T-helper 1 cell treated with Interleukin-12 subunit alpha and Interleukin-12 subunit beta and Interleukin-4 antibody, amounts not matched to agents 30 μg/mL and 1 μg/mL, for 36 hours (primary cell): ENCODE measurements at regions not wholly inside any gene's neighbourhood (a gene's known extent, or its start where the extent isn't known, plus 50 kb on each side); places are given as distances from the start of the nearest gene placed in this dataset.

Experiments
- H3K27ac Mint-ChIP-seq: one replicate; pipeline ENCODE4 v1.8.0; 2021; ENCODE audit warnings: mild to moderate bottlenecking, mixed read lengths
- H3K27me3 Mint-ChIP-seq: one replicate; pipeline ENCODE4 v1.8.0; 2021; ENCODE audit warnings: low read depth, mixed read lengths
- H3K36me3 Mint-ChIP-seq: one replicate; pipeline ENCODE4 v1.8.0; 2021; ENCODE audit warnings: low read depth, mixed read lengths
- H3K4me1 Mint-ChIP-seq: one replicate; pipeline ENCODE4 v1.8.0; 2021; ENCODE audit warnings: low read depth, mixed read lengths
- H3K4me3 Mint-ChIP-seq: one replicate; pipeline ENCODE4 v1.8.0; 2021; ENCODE audit warnings: mild to moderate bottlenecking, moderate library complexity, mixed read lengths
- H3K9me3 Mint-ChIP-seq: one replicate; pipeline ENCODE4 v1.8.0; 2021; ENCODE audit warnings: mixed read lengths

- Mint-ChIP-seq H3K27me3 (no peaks in the 10 kb centered on the region), H3K4me1 (no peaks in the 10 kb centered on the region), H3K36me3 (no peaks in the 10 kb centered on the region), H3K27ac (no peak overlapping the region), H3K4me3 (no peak overlapping the region), H3K9me3 (peaks cover 8% of the 10 kb centered on the region)
Measured at GRCh38 chr13:34277936-34278335, 460.0 kb downstream of the RFC3 start.

DNA sequence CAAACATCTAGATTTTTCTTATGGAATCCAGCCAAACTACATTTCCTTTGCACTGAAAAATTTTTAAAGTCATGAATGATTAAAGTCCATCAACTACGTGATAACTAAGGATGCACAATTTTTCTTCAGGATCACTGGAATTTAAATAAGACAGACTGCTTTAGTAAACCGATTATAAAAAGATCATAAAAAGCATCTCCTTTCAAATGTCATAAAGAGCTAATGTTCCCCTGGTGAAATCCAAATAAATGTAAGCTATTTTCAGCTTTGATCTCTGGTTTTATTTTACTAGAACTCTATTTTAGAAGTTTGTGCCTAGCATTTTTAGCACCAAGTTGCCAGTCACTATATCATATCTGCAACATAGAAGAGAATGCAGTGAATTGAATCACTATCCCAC lies 460.8 kb downstream of the RFC3 start:
- Mint-ChIP-seq H3K9me3 (peaks cover 10% of the 10 kb centered on the region), H3K4me3 (no peak overlapping the region), H3K27ac (no peak overlapping the region), H3K4me1 (no peaks in the 10 kb centered on the region), H3K27me3 (no peaks in the 10 kb centered on the region), H3K36me3 (no peaks in the 10 kb centered on the region)

DNA sequence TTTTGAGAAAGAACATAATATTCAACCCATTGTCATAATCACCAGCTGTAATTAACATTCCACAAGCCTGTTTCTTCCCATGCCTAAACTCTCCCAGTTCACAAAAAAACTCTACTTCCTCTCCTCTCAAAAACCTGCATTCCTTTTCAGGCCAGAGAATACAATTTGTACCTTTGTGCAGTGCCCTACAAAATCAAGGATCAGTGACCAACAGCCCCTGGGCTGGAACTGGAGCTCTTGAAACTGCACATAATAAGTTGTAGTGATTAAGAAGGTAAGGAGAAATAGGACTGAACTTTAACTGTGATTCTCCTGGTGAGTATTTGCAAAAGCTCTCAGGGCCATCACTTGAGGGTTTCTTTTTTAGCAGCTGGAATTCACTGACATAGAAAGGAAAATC lies 472.7 kb downstream of the RFC3 start:
- Mint-ChIP-seq H3K27me3 (no peaks in the 10 kb centered on the region), H3K36me3 (no peaks in the 10 kb centered on the region), H3K27ac (no peak overlapping the region), H3K4me1 (no peaks in the 10 kb centered on the region), H3K4me3 (no peak overlapping the region), H3K9me3 (no peaks in the 10 kb centered on the region)

DNA sequence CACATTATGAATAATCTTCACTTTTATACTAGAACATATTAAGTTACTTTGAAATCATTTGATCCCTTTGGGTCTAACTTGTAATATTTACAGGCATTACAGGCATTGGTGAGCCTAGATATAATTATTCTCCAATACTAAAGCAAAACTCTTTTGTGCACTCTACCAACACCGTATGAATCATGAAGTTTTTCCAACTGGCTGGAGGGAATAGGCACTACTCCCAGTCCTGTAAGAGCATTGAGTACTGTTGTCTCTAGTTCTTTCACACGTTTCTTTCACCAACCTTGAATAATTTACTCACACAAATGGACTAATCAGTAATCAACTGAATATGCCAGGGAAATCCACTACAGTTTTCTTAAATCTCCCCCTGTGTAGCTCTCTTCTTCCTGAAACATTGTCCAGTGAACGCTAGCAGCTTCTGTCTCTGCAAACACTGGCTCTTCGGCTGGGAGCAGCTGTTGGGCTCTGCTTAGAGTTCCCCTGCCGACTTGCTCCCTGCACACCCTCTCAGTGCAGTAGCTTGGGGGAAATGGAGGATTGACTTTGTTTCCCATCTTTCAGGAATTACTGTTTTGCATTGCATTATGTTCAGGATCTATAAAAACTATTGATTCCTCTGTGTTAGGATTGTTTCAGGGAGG lies 476.7 kb downstream of the RFC3 start:
- no peak overlapping the region for H3K27ac Mint-ChIP-seq
- H3K4me3 Mint-ChIP-seq: no peak overlapping the region
- H3K36me3 Mint-ChIP-seq: no peaks in the 10 kb centered on the region
- H3K4me1 Mint-ChIP-seq: no peaks in the 10 kb centered on the region
- peaks cover 5% of the 10 kb centered on the region for H3K9me3 Mint-ChIP-seq
- H3K27me3 Mint-ChIP-seq: no peaks in the 10 kb centered on the region

GRCh38 chr13:34300559-34300958 lies 482.6 kb downstream of the RFC3 start:
- Mint-ChIP-seq H3K27me3 (no peaks in the 10 kb centered on the region), H3K36me3 (no peaks in the 10 kb centered on the region), H3K27ac (no peak overlapping the region), H3K4me3 (no peak overlapping the region), H3K4me1 (no peaks in the 10 kb centered on the region), H3K9me3 (peaks cover 23% of the 10 kb centered on the region)

- no peaks in the 10 kb centered on the region for H3K36me3 Mint-ChIP-seq
- no peak overlapping the region for H3K27ac Mint-ChIP-seq
- peaks cover 23% of the 10 kb centered on the region for H3K9me3 Mint-ChIP-seq
- H3K27me3 Mint-ChIP-seq: no peaks in the 10 kb centered on the region
- H3K4me3 Mint-ChIP-seq: no peak overlapping the region
- H3K4me1 Mint-ChIP-seq: no peaks in the 10 kb centered on the region
Measured at GRCh38 chr13:34302596-34302995, 484.6 kb downstream of the RFC3 start.

GRCh38 chr13:34303346-34303745 lies 485.4 kb downstream of the RFC3 start:
- Mint-ChIP-seq H3K27me3 (no peaks in the 10 kb centered on the region), H3K9me3 (peaks cover 23% of the 10 kb centered on the region), H3K27ac (no peak overlapping the region), H3K4me3 (no peak overlapping the region), H3K4me1 (no peaks in the 10 kb centered on the region), H3K36me3 (no peaks in the 10 kb centered on the region)

DNA sequence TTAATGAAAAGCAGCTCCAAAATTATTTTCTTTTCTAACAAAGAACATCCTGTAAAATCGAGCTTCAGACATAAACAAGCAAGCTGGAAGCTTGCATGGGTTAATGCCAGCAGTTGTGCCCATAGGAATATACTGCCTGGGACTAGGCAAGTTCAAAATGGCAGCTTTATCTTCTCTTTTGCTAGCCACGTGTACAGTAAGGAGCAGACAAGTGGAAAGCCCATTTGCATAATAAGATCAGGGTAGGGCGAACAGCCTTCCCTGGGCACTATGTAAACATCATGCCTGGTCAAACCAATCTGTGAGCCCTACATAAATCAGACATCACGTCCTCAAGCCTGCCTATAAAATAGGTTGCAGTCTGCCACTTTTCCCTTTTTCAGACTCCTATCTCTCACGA lies 489.7 kb downstream of the RFC3 start:
- H3K9me3 Mint-ChIP-seq: peaks cover 11% of the 10 kb centered on the region
- no peaks in the 10 kb centered on the region for H3K36me3 Mint-ChIP-seq
- H3K4me1 Mint-ChIP-seq: no peaks in the 10 kb centered on the region
- H3K27ac Mint-ChIP-seq: no peak overlapping the region
- no peak overlapping the region for H3K4me3 Mint-ChIP-seq
- H3K27me3 Mint-ChIP-seq: no peaks in the 10 kb centered on the region

GRCh38 chr13:34308725-34309124 lies 490.8 kb downstream of the RFC3 start:
- no peaks in the 10 kb centered on the region for H3K27me3 Mint-ChIP-seq
- no peaks in the 10 kb centered on the region for H3K4me1 Mint-ChIP-seq
- H3K27ac Mint-ChIP-seq: no peak overlapping the region
- no peak overlapping the region for H3K4me3 Mint-ChIP-seq
- H3K36me3 Mint-ChIP-seq: no peaks in the 10 kb centered on the region
- H3K9me3 Mint-ChIP-seq: peaks cover 9% of the 10 kb centered on the region

GRCh38 chr13:34310539-34310938 lies 492.6 kb downstream of the RFC3 start:
- Mint-ChIP-seq H3K27me3 (no peaks in the 10 kb centered on the region), H3K4me3 (no peak overlapping the region), H3K36me3 (no peaks in the 10 kb centered on the region), H3K9me3 (no peaks in the 10 kb centered on the region), H3K27ac (no peak overlapping the region), H3K4me1 (no peaks in the 10 kb centered on the region)

GRCh38 chr13:34311251-34311650 lies 493.3 kb downstream of the RFC3 start:
- Mint-ChIP-seq H3K4me3 (no peak overlapping the region), H3K9me3 (no peaks in the 10 kb centered on the region), H3K27me3 (no peaks in the 10 kb centered on the region), H3K4me1 (no peaks in the 10 kb centered on the region), H3K36me3 (no peaks in the 10 kb centered on the region), H3K27ac (no peak overlapping the region)

GRCh38 chr13:34312578-34312977 lies 494.6 kb downstream of the RFC3 start:
- H3K27me3 Mint-ChIP-seq: no peaks in the 10 kb centered on the region
- no peaks in the 10 kb centered on the region for H3K36me3 Mint-ChIP-seq
- no peak overlapping the region for H3K27ac Mint-ChIP-seq
- no peaks in the 10 kb centered on the region for H3K4me1 Mint-ChIP-seq
- no peak overlapping the region for H3K4me3 Mint-ChIP-seq
- H3K9me3 Mint-ChIP-seq: no peaks in the 10 kb centered on the region

- Mint-ChIP-seq H3K36me3 (no peaks in the 10 kb centered on the region), H3K4me1 (no peaks in the 10 kb centered on the region), H3K9me3 (peaks cover 3% of the 10 kb centered on the region), H3K27ac (no peak overlapping the region), H3K4me3 (no peak overlapping the region), H3K27me3 (no peaks in the 10 kb centered on the region)
Measured at GRCh38 chr13:34320084-34320483, 502.1 kb downstream of the RFC3 start.

DNA sequence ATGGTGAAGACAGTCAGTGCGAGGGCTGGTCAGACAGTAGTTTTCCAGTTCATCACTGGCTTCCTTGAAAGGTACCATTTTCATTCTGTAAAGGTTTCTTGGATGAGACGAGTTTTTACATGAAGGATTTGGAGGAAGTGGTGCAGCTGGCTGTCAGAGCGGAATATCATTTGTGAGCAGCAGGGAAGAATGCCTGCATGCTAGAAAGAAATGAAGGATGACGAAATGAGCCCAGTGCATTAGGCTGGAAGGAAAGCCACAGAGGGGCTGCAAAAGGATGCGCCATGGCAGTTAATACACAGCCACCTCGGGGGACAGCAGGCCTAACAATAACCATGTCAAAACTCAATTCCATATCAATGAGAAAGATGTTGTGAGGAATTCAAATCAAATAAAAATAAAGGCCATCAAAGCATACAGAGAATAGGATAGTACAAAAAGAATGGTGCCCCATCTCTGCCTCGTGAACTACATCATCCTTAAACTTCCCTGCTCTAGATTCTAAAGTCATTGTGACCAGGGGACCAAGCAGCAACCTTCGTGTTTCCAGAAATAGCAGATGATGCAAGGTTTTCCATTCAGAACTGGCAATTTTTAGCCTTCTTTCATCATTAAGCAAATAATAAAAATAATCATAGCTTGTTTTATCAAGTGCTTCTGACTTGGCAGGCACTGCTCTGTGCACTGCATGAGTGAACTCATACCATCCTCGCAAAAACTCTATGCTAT lies 504.2 kb downstream of the RFC3 start:
- Mint-ChIP-seq H3K4me3 (no peak overlapping the region), H3K27me3 (no peaks in the 10 kb centered on the region), H3K36me3 (no peaks in the 10 kb centered on the region), H3K9me3 (peaks cover 10% of the 10 kb centered on the region), H3K4me1 (no peaks in the 10 kb centered on the region), H3K27ac (no peak overlapping the region)

DNA sequence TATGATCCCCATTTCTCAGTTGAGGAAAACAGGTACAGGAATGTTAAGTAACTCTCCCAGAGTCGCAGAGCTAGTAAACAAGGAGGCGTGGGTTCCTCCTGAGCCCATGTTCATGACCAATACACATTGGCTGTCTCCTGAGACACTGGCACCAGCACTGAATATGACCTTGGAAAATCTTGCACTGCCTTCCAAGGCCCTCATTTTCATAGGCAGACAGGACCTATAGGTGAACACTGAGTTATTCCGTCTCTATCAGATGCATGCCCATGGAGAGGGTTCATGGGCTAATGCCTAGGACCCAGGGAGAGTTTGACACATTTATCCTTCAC lies 504.8 kb downstream of the RFC3 start:
- no peaks in the 10 kb centered on the region for H3K27me3 Mint-ChIP-seq
- no peaks in the 10 kb centered on the region for H3K36me3 Mint-ChIP-seq
- H3K27ac Mint-ChIP-seq: no peak overlapping the region
- H3K4me1 Mint-ChIP-seq: no peaks in the 10 kb centered on the region
- no peak overlapping the region for H3K4me3 Mint-ChIP-seq
- peaks cover 14% of the 10 kb centered on the region for H3K9me3 Mint-ChIP-seq
